WTC11 (cell line): ENCODE measurements at regions not wholly inside any gene's neighbourhood (a gene's known extent, or its start where the extent isn't known, plus 50 kb on each side); places are given as distances from the start of the nearest gene placed in this dataset.

Experiments used
- CTCF ChIP-seq: fragments of 200-600 bp; IDR thresholded peaks from 2 replicates; pipeline ENCODE4 v1.8.0; 2022; ENCODE audit warnings: antibody characterized with exemption
- GRHL2 ChIP-seq: fragments of 250-450 bp; sonication (Bioruptor Pico); IDR thresholded peaks from 2 replicates; pipeline ENCODE4 v1.8.0; 2022; ENCODE audit warnings: mild to moderate bottlenecking, moderate library complexity; ENCODE audit not compliant: insufficient replicate concordance, severe bottlenecking
- IRF1 ChIP-seq: sonication (generic); formaldehyde crosslinking; IDR thresholded peaks from 2 replicates; pipeline ENCODE4 v1.8.0; 2023; ENCODE audit warnings: missing genetic modification reagents
- MYBL2 ChIP-seq: sonication (generic); formaldehyde crosslinking; IDR thresholded peaks from 2 replicates; pipeline ENCODE4 v1.8.1; 2023; ENCODE audit warnings: mild to moderate bottlenecking, moderate library complexity, missing genetic modification reagents
- NR2C2 ChIP-seq: sonication (generic); formaldehyde crosslinking; IDR thresholded peaks from 2 replicates; pipeline ENCODE4 v1.8.0; 2022; ENCODE audit warnings: mild to moderate bottlenecking, missing genetic modification reagents
- PRDM15 ChIP-seq: sonication (generic); formaldehyde crosslinking; IDR thresholded peaks from 2 replicates; pipeline ENCODE4 v1.8.0; 2022; ENCODE audit warnings: missing genetic modification reagents
- PREB ChIP-seq: sonication (generic); formaldehyde crosslinking; IDR thresholded peaks from 2 replicates; pipeline ENCODE4 v1.8.1; 2022; ENCODE audit warnings: mild to moderate bottlenecking, missing genetic modification reagents, moderate library complexity, borderline replicate concordance
- RELA ChIP-seq: sonication (generic); formaldehyde crosslinking; IDR thresholded peaks from 2 replicates; pipeline ENCODE4 v1.8.1; 2022; ENCODE audit warnings: missing genetic modification reagents, mild to moderate bottlenecking, borderline replicate concordance
- SMAD3 ChIP-seq: sonication (generic); formaldehyde crosslinking; IDR thresholded peaks from 2 replicates; pipeline ENCODE4 v1.8.0; 2022; ENCODE audit warnings: missing genetic modification reagents, mild to moderate bottlenecking, borderline replicate concordance
- ZNF512 ChIP-seq: sonication (generic); formaldehyde crosslinking; IDR thresholded peaks from 2 replicates; pipeline ENCODE4 v1.8.1; 2022; ENCODE audit warnings: missing genetic modification reagents, borderline replicate concordance
- TF ChIP-seq, protein P1 (sequence below): fragments of 250-450 bp; sonication (Bioruptor Pico); IDR thresholded peaks from 2 replicates; pipeline ENCODE4 v2.1.2; 2022; ENCODE audit warnings: mild to moderate bottlenecking, moderate library complexity
- TF ChIP-seq, protein P2 (sequence below): fragments of 250-450 bp; sonication (Bioruptor Pico); IDR thresholded peaks from 2 replicates; pipeline ENCODE4 v1.8.0; 2021; ENCODE audit warnings: mild to moderate bottlenecking
- TF ChIP-seq, protein P3 (sequence below): sonication (generic); formaldehyde crosslinking; IDR thresholded peaks from 2 replicates; pipeline ENCODE4 v1.8.1; 2022; ENCODE audit warnings: low read depth, missing genetic modification reagents, borderline replicate concordance

- no peak for TF ChIP-seq CTCF
- TF ChIP-seq RELA: no peak
- TF ChIP-seq GRHL2 (CRISPR knock-in tag): no peak
- TF ChIP-seq, protein P1, sequence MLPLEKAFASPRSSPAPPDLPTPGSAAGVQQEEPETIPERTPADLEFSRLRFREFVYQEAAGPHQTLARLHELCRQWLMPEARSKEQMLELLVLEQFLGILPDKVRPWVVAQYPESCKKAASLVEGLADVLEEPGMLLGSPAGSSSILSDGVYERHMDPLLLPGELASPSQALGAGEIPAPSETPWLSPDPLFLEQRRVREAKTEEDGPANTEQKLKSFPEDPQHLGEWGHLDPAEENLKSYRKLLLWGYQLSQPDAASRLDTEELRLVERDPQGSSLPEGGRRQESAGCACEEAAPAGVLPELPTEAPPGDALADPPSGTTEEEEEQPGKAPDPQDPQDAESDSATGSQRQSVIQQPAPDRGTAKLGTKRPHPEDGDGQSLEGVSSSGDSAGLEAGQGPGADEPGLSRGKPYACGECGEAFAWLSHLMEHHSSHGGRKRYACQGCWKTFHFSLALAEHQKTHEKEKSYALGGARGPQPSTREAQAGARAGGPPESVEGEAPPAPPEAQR (CRISPR knock-in tag): no peak
- no peak for TF ChIP-seq ZNF512 (CRISPR knock-in tag)
- TF ChIP-seq PREB (CRISPR knock-in tag): no peak
- TF ChIP-seq, protein P2, sequence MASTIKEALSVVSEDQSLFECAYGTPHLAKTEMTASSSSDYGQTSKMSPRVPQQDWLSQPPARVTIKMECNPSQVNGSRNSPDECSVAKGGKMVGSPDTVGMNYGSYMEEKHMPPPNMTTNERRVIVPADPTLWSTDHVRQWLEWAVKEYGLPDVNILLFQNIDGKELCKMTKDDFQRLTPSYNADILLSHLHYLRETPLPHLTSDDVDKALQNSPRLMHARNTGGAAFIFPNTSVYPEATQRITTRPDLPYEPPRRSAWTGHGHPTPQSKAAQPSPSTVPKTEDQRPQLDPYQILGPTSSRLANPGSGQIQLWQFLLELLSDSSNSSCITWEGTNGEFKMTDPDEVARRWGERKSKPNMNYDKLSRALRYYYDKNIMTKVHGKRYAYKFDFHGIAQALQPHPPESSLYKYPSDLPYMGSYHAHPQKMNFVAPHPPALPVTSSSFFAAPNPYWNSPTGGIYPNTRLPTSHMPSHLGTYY (CRISPR knock-in tag): no peak
- TF ChIP-seq, protein P3, sequence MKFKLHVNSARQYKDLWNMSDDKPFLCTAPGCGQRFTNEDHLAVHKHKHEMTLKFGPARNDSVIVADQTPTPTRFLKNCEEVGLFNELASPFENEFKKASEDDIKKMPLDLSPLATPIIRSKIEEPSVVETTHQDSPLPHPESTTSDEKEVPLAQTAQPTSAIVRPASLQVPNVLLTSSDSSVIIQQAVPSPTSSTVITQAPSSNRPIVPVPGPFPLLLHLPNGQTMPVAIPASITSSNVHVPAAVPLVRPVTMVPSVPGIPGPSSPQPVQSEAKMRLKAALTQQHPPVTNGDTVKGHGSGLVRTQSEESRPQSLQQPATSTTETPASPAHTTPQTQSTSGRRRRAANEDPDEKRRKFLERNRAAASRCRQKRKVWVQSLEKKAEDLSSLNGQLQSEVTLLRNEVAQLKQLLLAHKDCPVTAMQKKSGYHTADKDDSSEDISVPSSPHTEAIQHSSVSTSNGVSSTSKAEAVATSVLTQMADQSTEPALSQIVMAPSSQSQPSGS (CRISPR knock-in tag): no peak
- no peak for TF ChIP-seq MYBL2 (CRISPR knock-in tag)
- TF ChIP-seq NR2C2 (CRISPR knock-in tag): no peak
- TF ChIP-seq SMAD3 (CRISPR knock-in tag): no peak
- TF ChIP-seq PRDM15: no peak
- TF ChIP-seq IRF1: no peak
These were observed 1352.0 kb upstream of the NUDT12 start for GRCh38 chr5:104914536-104915070.
